Mammary epithelial cell (primary cell): ENCODE measurements at regions not wholly inside any gene's neighbourhood (a gene's known extent, or its start where the extent isn't known, plus 50 kb on each side); places are given as distances from the start of the nearest gene placed in this dataset.

Source experiments
- CTCF ChIP-seq, 2 donors: IDR thresholded peaks in 1 of 2; conservative IDR thresholded peaks in 1 of 2; 2 replicates each; pipeline ENCODE4 v1.5.1; 2011 to 2012; ENCODE audit warnings: inconsistent platforms in 2 of 2, low read length in 2 of 2, mild to moderate bottlenecking in 2 of 2, control low read depth in 1 of 2, low read depth in 1 of 2; ENCODE audit not compliant: insufficient read depth in 1 of 2; ENCODE audit errors: extremely low read depth in 1 of 2
- EZH2 ChIP-seq: IDR thresholded peaks from 2 replicates; pipeline ENCODE4 v1.6.1; 2012; ENCODE audit warnings: low read length, inconsistent platforms, borderline replicate concordance

GRCh38 chr20:37616110-37616425, 77.8 kb upstream of the CTNNBL1 start:
- TF ChIP-seq CTCF (conservative IDR thresholded peaks at IDR 0.05 in 1 of 2, IDR thresholded peaks at IDR 0.05 in 1 of 2; ENCODE audit: extremely low read depth in 1 of 2, insufficient read depth in 1 of 2, low read depth in 1 of 2, low read length in 2 of 2), result no peak
- TF ChIP-seq EZH2, result no peak
